ENCODE measurements at regions not wholly inside any gene's neighbourhood (a gene's known extent, or its start where the extent isn't known, plus 50 kb on each side); places are given as distances from the start of the nearest gene placed in this dataset.
A peak's percentile ranks its signal among the peaks of the same experiment; 100 is the strongest.
"Not testable (repeated sequence)": the region's sequence is repeated elsewhere in the genome, so short reads cannot be mapped to it uniquely, and the experiment has no call there.

DNA sequence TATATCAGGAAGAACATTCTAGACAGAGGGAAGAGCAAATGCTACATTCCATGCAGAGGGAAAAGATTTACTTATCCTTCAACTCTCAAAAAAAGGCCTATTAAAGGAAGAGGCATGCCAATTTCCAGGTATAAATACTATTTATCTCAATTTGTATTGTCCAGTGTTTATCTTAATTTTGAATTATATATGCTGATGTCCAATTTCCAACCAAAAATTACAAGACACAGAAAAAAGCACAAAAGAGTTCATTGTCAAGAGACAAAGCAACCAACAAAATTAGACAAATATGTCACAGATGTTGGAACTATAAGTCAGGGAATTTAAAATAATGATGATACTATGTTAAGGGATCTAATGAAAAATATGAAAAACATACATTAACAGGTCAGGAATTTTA, 286.6 kb upstream of the SFSWAP start:
- Histone ChIP-seq H3K9me3 (peaks cover 0 to 18% (median 4%) of the 10 kb centered on the region in 12 donors), H3K4me3 (no peak overlapping the region), H3K4me1 (no peaks in the 10 kb centered on the region), H3K36me3 (no peaks in the 10 kb centered on the region), H3K27ac (no peak overlapping the region), H3K27me3 (peaks cover 0 to 23% (median 0%) of the 10 kb centered on the region in 9 donors)
- intact Hi-C loops (cut with DNase I): no loop called here
- ATAC-seq (no peak), DNase-seq (no peak)
- no peak for TF ChIP-seq POLR2A (IDR thresholded peaks at IDR 0.05)
- TF ChIP-seq, protein P1, sequence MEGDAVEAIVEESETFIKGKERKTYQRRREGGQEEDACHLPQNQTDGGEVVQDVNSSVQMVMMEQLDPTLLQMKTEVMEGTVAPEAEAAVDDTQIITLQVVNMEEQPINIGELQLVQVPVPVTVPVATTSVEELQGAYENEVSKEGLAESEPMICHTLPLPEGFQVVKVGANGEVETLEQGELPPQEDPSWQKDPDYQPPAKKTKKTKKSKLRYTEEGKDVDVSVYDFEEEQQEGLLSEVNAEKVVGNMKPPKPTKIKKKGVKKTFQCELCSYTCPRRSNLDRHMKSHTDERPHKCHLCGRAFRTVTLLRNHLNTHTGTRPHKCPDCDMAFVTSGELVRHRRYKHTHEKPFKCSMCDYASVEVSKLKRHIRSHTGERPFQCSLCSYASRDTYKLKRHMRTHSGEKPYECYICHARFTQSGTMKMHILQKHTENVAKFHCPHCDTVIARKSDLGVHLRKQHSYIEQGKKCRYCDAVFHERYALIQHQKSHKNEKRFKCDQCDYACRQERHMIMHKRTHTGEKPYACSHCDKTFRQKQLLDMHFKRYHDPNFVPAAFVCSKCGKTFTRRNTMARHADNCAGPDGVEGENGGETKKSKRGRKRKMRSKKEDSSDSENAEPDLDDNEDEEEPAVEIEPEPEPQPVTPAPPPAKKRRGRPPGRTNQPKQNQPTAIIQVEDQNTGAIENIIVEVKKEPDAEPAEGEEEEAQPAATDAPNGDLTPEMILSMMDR (IDR thresholded peaks at IDR 0.05): no peak

DNA sequence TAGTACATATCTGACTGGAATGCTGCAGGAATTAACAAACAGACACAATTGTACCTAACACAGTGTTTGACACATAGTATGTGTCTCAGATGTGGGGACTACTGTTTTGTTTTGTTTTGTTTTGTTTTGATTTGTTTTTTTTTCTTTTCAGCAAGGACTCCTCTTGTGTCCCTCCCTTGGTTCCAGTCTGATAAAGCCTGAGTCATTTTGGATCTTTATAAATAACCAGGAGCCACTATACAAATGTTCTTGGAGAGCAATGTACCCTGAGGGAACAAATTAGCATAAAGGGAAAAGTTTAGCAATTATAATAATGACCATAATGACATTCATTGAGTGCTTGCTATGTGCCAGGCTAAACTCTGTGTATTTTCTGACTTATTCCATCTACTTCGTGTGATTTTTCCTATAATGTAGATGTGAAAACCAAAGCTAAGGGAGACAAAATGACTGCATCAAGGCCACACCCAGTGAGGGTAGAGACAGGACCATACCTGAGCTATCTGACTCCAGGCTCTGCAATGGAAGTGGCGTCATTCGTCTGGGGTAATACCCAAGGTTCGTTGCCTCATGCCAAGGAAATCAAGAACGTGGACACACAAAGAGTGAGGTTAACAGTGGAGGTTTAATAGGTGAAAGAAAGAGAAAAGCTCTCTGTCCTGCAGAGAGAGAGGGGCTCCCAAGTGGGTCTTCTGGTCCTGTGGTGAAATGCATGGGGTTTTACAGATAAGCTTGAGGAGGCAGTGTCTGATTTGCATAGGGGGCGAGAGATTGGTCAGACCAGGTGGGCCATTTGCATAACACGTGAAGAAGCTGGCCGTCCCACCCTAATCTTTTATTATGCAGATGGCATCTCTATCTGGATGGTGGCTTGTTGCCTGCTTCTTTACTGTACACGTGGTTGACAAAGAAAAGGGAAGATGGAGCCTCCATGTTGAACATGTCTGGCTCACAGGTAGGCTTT, 285.5 kb upstream of the SFSWAP start:
- TF ChIP-seq POLR2A (IDR thresholded peaks at IDR 0.05): no peak
- TF ChIP-seq, protein P1 (IDR thresholded peaks at IDR 0.05): no peak
- 79 to 84% (median 80%) methylated on average over 9 of the region's 9 CpGs for WGBS, 4 donors
- Histone ChIP-seq H3K27ac (no peak overlapping the region), H3K36me3 (no peaks in the 10 kb centered on the region), H3K4me1 (no peaks in the 10 kb centered on the region), H3K9me3 (peaks cover 0 to 23% (median 5%) of the 10 kb centered on the region in 12 donors), H3K4me3 (no peak overlapping the region), H3K27me3 (peaks cover 0 to 29% (median 0%) of the 10 kb centered on the region in 9 donors)
- DNase-seq (no peak), ATAC-seq (no peak)
- intact Hi-C loops (cut with DNase I): no loop called here

DNA sequence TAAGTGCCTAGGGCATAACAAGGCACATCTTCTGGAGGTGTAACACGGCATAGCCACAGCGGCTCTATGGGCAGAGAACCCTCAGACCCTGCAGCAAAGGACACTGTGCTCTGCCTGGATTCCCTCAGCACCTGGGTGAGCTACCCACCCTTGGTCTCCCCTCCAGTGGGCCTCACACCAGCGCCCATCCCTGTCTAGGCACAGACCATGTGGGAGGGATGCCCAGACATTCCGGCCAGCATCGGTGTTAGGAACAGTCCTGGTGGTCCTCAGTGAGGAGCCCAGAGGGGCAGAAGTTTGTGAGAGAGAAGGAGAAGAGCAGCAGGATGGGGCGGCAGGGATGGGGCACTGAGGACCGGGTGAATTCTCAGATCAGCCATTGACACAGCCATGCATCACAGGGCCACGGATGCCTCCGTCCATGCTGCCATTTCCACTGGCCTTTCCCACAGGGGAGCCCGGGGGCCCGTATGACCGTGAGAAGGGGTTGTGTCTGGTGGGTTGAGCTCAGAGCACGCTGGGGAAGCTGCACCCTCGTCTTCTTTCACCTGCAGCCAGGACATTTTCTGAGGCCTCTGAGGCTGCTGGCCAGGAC, 282.7 kb upstream of the SFSWAP start:
- no peaks in the 10 kb centered on the region for H3K36me3 ChIP-seq
- WGBS, 4 donors: 74 to 84% (median 80%) methylated on average over 5 to 14 of the region's 14 CpGs
- H3K4me3 ChIP-seq: no peak overlapping the region
- no peak for ATAC-seq
- H3K4me1 ChIP-seq: no peaks in the 10 kb centered on the region
- no peak overlapping the region for H3K27ac ChIP-seq
- peaks cover 0 to 26% (median 2%) of the 10 kb centered on the region in 9 donors for H3K27me3 ChIP-seq
- no peak for TF ChIP-seq POLR2A (IDR thresholded peaks at IDR 0.05)
- TF ChIP-seq, protein P1 (IDR thresholded peaks at IDR 0.05): no peak
- no peak for DNase-seq
- peaks cover 0 to 23% (median 6%) of the 10 kb centered on the region in 12 donors for H3K9me3 ChIP-seq
- intact Hi-C loops (cut with DNase I): no loop called here

DNA sequence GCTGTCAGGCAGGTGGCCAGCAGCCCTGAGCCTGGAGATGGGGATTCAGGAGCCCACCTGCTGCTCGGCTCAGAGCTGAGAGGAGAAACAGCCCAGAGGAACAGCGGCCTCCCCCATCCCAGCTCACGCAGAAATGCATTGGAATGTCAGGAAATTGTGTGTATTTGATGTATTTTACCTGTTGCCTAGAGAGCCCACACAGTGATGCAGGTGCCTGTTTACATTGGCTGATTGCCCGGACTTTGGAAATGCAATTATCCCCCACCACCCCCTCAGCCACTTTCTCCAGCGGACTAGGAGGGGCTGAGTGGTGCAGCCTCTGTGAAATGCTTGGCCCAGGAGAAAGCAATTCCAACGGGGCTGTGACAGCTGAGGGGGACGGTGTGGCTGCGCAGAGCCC, 281.7 kb upstream of the SFSWAP start:
- peaks cover 0 to 14% (median 6%) of the 10 kb centered on the region in 12 donors for H3K9me3 ChIP-seq
- intact Hi-C loops (cut with DNase I); H3K4me3 ChIP-seq; H3K4me1 ChIP-seq; DNase-seq; H3K36me3 ChIP-seq; H3K27ac ChIP-seq: not testable (repeated sequence)
- peak in 1 of 4 donors; percentile 53 for ATAC-seq
- peaks cover 0 to 27% (median 2%) of the 10 kb centered on the region in 9 donors for H3K27me3 ChIP-seq
- 11 to 22% (median 15%) methylated on average over 4 to 5 of the region's 8 CpGs; no CpG with 5 or more reads in 1 of the 4 donors for WGBS, 4 donors

DNA sequence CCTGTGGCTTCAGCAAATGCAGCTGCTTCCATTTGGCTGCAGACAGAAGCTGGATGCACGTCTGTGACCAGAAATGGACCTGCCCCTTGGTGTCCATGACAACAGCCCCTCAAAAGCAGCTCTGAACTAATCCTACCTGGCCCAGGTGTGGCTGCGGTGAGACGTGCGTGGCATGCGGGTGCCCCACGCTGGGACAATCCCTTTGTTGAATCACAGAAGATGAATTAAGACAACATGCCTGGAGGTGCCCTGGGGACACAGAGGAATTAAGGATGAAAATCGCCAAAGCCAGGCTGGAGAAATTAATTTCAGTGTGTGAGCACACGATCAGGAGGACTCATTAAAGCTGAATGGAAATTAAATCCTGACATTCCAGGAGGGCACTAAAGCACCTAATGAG, 281.2 kb upstream of the SFSWAP start:
- not testable (repeated sequence) for ATAC-seq, H3K36me3 ChIP-seq, H3K4me1 ChIP-seq, H3K9me3 ChIP-seq, H3K4me3 ChIP-seq, H3K27ac ChIP-seq, DNase-seq
- intact Hi-C loops (cut with DNase I): loop anchor here in 2 of 10 donors (10.0 kb wide), 1 partner anchor 205 kb away; no protein-coding TSS in a partner anchor
- peaks cover 0 to 31% (median 3%) of the 10 kb centered on the region in 9 donors for H3K27me3 ChIP-seq
- 51 to 68% (median 60%) methylated on average over 7 to 8 of the region's 8 CpGs for WGBS, 4 donors
